CD4-positive, alpha-beta T cell treated with Interleukin-6 for 4 hours (primary cell): ENCODE measurements at regions not wholly inside any gene's neighbourhood (a gene's known extent, or its start where the extent isn't known, plus 50 kb on each side); places are given as distances from the start of the nearest gene placed in this dataset.

Experiments used
- DNase-seq: peaks from one replicate; pipeline ENCODE4 v3.0.0-alpha.2; 2020; ENCODE audit warnings: mixed read lengths

DNA sequence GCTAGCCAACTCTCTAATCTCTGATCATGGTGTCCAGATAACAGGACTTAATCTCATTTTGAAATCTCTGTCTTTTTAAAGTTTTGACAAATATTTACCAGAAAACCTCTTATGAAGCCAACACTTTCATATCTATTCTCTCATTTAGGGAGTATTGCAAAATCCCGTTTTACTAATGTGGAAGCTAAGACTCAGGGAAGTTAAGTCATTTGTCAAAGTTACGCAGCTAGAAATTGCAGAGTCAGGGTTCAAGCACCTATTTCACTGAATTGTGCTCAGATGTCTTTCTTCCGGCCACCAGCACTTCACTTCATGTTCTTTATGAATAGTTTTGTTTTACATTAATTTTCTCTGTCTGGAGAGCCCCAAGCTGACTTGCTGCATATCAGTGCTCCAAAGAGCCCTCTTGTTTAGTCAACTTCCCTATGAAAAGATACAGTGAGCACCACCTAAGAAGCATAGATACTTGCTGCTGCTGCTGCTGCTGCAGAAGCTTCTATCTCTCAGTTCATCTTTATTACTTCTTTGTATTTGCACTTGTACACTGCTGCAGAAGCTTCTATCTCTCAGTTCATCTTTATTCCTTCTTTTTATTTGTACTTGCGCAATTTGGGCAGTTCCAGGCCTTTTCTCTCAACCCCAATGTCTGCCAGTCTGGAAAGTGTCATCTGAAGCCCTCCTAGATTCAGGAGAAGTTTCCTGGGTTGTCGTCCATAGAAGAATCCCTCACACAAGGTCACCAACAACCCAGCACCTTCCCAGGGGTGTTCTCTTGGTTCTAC is 329.7 kb downstream of the MAFB start:
- no peak for DNase-seq

DNA sequence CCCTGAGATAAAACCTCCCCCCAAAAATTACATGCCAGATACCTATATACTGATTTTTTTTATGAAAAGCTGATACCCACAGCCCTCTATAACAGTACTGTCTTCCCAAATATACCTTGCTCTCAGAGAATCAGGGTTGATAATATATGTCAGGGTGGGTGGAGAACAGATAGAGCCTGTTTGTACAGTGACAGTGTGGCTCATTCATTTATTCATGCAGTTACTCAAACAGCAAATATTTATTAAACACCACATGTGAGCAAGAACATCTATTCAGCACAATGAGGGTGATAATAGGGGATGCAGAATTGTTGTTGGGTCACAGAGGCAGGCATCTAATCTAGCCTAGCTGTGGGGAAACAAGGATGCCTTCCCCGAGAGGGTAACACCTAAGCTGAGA is 334.2 kb downstream of the MAFB start:
- no peak for DNase-seq

DNA sequence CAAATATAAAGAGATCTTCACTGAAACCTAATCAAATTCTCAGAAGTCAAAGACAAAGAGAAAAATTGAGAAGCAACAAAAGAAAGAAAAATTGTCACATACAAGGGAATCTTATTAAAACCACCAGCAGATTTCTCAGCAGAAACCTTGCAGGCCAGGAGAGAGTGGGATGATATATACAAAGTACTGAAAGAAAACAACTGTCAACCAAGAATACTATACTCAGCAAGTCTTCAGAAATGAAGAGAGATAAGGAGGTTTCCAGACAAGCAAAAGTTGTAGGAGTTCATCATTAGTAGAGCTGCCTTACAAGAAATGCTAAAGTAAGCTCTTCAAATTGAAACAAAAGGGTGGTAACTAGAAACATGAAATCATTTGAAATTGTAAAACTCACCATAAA is 345.6 kb downstream of the MAFB start:
- no peak for DNase-seq

DNA sequence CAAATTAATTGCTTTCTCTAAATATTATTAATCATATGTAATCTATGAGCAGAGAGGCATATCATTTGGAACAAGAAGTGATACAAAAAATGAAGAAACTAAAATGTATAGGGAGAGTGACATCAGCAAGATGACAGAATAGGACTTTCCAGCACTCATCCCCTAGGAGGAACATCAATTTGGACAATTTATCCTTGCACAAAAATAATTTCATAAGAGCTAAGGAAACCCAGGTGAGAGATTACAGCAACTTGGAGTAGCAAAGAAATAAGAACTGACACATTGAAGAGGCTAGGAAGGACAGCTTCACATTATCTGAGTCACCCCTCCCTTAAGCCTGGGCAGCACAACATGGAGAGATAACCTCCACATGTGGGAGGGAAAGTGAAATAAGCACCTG is 347.5 kb downstream of the MAFB start:
- no peak for DNase-seq

DNA sequence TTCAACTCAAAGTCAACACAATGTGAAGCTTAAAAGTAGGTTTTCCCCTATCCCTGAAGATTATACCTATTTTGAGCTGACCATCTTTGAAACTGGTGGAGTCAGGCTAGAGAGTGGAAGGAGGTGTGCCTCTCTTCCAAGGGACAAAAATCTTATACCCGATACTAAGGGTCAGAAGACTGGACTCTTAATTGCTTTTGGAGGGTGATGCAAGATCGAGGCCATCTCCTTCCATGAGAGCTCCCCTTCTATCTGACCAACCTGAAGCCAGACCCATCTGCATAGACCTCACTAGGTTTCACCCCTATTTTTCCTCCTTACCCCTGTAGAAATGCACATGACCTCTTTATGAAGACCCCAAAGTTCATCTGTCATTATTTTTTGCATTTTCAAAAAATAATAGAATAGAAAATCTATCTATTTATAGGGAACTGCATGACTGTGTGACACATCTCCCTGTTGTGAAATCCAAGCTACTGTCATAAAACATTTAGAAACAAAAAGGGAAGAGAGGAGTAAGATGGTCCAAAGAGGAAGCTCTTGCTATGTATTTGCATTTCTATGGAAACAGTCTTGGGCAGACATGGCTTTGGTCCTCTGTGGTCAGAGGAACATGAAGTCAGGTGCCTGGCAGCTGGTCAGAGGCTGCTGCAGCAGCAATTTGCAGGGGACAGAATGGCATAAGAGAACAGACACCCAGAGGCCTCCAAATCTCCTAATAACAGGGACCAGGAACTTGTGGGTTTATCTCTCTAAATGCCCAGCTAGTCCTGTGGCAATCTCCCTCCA is 349.2 kb downstream of the MAFB start:
- no peak for DNase-seq

DNA sequence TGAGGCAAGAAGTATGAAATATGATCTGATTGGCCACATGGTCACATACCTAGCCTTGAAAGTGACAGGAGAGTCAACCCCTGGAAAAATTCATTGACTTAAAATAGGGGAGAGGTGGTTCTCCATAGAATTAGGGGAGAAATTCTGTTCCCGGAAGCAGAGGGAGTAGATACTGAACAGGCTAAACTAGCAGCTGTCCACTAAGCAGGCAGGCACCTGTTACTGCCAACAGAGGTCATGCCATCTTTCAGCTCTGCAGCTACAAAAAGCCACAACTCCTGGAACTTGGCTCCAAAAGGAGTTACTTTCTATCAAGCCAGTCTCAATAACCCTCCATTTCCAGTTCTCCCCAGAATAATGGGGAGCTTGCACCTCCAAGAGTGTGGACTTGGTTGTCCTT is 352.5 kb downstream of the MAFB start:
- DNase-seq, result no peak

DNA sequence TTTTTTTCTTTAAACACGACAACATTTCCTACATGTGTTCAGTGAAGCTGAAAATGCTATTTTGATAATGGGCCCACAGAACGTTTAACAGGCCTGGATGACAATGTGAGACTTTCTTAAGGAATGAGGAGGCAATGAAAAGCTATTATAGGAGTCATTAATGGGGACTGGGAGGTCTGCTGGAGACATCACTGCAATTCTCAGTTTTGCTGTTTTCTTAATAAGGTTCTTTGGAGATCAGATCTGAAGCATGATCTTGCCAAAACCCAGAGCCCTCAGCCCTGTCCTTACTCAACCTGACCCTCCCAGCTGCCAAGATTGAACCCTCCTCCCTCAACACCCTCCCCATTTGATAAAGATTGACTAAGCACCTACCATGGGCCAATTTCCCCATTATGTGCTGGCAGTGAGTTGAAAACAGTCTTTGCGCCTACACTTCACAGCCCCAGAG is 353.1 kb downstream of the MAFB start:
- DNase-seq, result no peak

DNA sequence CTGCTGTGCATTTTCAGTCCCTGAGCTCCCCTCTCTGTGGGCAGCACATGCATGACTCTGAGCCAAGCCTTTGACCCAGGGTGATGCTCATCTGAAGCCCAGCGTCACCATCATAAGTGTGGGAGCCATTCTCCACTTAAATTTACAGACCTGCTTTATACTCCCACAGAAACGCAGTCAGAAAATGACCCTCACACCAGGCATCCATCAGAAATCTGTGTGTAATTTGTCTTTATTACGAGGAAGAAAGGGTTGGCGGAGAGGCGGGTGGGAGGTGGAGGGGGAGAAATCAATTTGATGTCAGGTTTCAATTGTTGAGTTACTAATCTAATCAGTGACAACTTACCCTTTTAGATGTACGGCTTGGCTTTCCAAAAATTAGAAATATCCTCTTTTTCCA is 353.6 kb downstream of the MAFB start:
- DNase-seq, result no peak

DNA sequence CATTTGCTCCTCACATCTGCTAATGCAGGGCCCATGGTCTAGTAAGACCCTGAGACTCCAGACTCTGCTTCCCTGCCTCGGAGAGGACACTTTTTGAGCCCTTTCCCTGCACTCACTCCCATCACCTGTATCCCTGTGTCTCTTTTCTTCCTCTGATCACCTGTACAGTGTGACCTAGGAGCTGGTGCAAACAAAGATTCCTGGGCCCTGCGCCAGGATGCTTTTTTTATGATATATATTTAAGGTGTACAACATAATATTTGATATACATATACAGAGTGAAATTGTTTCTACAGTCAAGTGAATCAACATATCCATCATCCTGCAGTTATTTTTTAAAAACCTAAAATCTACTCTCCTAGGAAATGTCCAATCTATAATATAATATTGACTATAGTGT is 355.4 kb downstream of the MAFB start:
- no peak for DNase-seq

DNA sequence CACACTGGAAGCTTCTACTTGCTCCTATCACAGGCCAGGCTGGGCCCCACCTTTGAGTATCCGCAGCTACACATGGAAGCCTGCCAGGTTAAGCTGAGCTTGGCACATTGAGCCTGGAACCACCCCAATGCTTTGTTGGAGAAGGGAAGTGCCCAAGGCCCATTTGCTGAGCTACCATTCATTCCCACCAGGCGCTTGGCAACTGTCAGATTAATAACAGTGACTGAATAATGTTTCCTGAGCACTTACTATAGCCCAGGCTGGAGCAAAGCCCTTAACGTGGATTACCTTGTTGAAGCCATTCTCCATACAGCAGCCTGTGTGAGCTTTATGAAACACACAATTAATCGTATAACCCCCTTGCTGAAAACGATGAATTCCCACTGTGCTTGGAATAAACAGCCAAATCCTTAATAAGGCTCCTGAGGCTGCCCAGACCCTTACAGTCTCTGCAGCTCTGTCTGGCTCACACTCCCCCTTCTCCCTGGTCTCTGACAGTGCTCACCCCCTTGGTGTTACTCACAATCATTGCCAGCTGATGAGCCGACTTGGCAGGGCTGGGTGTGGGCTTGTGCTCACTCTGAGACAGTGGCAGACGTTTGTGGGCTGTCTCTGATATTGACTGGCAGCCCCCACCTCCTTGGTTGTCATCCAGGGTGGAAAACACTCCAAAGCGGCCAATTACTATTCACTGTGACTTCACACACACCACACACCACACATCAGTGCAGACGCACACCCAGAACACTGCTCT is 357.1 kb downstream of the MAFB start:
- DNase-seq, result no peak

DNA sequence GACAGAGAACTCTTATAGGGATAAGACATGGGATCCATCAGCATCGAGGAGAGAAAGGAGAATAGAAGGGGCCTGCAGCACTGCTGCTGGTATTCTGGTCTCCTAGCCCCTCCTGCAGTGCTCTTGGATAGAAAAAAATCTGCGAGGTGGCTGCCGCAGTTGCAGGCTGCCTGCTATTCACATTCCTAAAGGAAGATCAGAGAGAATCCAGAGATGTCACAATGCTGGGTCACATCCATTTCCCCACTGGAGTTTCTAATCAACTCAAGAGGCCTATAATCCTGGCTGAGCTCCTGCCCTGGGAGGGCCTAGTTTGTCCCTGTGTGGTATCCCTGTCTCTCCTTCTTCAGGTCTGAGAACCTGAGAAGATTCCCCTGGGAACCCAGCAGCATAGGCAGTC is 357.8 kb downstream of the MAFB start:
- no peak for DNase-seq

DNA sequence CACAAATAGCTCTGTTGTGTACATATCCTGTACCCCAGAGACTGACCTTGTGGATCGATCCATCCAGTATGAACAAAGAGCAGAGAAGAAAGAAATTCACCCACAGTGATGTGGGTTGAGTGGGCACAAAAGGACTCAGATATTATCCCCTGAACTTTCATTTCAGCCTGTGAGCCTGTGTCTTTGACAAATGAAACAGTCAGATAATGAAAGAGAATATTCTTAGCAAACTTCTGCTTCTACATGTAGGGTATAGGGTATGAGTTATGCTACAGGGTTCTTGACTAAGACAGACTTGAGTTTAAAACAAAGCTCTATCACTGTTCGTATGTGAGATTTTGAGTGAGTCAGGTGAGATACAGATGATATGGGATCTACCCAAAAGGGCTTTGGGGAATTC is 359.7 kb downstream of the MAFB start:
- DNase-seq, result no peak

DNA sequence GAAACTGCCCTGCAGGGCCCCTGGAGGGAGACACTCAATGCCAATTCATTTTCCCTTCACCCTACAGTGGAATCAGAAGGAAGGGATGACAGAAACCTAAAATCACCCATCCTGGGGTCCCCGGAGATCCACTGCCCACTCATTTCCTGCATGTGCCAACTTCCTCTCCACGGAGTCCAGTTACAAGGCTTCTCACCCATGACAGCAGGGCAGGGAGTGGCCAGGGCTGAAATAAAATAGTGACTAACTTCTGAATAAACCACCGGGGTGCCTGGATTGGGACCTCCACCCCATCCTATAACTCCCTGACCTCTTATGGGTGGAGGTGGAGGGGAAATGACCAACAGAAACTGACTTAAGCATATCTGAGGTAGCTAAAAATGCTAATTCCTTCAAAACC is 362.3 kb downstream of the MAFB start:
- no peak for DNase-seq

DNA sequence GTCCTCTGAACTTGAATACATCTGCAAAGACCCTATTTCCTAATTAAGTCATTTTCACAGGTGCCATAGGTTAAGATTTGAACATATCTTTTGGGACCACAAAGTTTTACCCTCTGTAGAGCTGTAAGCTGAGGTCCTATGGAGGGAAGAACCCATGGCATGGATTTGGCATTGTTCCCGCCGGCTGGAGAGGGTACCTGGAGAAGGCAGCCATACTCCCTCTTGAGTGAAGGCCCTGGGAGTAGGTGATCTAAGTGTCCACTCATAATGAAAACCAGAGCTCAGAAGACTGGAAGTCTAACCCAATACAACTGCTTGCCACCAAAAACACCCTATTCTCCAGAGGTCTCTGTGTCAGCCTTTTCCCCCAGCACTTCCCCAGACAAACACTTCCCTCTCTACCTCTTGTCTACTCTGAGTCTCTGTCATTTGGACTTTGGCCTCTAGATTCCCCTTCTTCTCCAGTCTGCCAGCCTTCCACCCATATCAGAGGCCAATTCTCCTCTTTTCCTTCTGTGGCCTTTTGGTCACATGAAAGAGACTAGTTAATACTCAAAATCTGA is 363.9 kb downstream of the MAFB start:
- DNase-seq, result no peak

DNA sequence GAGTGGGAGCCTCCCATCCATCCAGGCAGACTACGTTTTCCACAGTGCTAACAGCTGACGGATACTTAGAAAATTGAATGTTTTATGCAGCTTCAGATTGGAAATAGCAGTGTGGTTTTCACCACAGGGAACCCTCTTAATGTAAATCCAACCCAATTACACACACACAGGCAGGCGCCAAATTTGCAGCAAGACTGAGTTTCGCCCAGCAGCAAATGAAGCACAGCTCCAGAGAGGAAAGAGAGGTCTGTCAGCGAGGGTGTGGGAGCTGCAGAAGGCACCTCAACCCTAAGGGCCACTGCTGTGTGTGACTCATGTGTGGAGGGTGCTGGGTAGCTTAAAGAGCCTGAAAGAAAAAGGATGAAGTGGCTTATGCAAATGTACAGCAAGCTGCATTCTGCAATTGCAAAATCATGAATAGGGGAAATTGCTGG is 365.7 kb downstream of the MAFB start:
- DNase-seq, result no peak

DNA sequence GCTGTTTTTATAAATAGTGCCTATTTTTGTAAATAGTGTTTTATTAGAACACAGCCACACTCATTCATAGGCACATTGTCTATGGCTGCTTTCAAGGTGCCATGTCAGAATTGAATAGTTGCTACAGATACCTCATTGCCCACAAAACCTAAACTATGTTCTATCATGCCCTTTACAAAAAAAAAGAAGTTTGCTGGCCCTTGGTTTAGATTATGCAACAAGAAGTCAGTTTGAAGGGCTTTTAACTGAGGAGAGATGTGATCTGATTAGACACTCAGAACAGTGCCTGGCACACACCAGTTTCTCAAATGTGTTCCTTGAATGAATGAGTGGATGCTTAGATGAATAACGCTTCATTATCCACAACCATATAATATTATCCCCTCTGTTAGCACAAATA is 366.1 kb downstream of the MAFB start:
- no peak for DNase-seq

DNA sequence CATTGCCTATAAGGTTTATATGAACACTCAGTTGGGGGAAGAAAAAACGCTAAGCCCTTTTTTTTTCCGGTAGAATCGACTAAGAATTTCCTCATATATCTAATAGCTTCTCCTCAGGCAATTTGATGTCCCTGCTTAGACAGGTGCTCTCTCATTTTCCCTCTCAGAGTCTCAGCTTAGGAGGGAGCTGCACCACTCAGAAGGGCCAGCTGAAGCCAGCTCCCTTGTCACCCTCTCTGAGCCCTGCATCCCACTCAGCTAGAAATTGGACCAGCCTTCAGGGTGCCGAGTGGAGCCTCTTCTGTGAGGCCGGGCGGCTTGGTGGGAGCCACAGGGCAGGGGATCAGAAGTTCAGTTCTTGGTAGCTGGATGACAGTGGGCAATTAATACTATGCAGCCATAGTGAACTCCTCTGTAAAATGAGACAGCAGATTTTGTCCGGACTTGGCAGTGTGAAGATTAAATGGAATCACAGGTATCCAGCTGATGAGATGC is 368.5 kb downstream of the MAFB start:
- DNase-seq, result no peak

DNA sequence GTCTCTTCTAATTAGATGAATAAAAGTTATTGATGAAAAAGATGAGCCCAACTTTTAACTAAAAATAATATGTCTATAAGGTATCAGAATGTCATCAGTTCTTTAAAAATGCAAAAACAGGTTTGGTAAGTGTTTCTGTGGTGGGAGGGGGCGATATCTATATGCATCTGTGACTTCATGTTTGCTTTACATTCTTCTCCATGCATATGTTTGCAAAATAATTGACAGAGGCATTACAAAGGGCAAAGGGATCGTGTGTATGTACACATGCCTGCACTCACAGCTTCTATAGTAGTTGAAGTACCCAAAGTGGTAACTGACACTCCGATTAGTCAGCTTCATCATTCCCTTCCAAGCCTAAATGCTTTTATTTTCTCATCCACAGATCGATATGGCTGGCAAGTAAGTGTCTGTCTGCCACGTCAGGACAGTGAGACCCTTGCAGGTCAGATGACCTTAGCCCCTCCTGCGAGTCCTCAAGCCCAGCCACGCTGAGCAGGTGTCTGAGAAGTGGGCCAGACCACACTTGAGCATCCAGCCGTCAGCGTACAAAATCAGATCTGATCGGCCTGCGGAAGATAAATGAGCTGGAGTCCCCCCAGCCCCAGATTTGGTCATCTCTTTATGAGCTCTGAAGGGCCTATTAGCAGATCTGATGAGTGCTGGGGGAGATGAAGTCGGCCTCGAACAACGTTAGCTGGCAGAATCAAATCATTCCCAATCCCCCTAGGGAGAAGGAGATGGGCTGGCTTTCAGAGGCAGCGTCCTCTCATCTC is 369.1 kb downstream of the MAFB start:
- no peak for DNase-seq

DNA sequence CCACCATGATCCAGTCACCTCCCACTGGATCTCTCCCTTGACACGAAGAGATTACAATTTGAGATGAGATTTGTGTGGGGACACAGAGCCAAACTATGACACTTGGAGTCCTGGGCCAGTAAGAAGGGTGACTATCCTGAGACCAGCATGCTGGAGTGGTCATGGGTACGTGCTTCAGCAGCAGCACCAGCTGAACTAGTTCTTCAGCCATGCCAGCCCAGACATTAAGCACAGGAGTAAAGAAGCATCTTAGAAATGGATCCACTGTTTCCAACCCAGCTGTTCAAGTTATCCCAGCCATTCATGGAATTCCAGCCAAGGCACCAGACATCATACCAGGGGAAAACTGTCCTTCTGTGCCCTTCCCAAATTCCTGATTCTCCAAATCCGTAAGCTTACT is 370.0 kb downstream of the MAFB start:
- no peak for DNase-seq

DNA sequence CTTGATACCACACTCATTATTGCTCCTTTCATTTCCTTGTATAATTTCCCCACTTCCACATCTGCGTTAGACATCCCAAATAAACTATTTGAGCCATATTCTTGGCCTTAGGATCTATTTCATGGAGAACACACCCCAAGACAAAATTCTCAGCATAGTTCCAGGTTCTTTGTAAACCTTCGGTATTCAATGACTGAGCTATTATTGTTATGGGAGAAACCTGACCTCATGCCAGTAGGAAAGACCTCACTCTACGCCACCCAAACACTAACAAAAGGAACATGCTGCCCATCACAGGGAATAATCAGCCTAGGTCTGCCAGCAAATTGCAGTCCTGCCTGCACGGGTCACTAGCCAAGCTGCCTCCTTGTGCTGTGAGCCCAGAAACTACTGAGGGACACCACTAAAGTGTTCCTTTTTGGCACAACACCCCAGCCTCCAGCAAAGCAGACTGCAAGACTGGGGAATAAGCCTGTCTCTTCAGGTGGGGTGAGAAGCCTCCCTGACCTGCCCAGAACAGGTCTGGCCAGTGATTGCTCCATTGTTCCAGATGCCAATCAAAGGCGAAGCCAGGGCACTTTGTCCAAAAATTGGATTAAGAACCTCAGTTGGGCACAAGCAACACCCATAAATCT is 371.8 kb downstream of the MAFB start:
- no peak for DNase-seq

DNA sequence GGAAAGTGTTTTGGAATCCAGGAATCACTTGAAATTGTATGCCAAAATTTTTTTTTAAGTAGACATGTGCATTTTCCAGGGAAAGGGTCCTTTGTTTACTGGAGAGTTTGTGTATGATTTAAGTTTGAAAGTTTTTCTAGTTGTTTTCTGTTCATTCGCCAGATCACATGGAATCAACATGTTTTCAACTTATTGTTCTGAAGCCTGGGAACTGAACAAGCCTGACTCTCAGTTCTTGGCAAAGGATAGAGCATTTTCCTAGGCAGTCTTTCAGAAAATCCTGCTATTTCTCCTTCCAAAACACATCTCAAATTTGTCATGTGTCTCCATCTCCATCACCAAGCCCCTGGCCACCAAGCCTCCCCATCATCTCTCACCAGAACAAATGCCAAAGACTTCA is 374.8 kb downstream of the MAFB start:
- no peak for DNase-seq

DNA sequence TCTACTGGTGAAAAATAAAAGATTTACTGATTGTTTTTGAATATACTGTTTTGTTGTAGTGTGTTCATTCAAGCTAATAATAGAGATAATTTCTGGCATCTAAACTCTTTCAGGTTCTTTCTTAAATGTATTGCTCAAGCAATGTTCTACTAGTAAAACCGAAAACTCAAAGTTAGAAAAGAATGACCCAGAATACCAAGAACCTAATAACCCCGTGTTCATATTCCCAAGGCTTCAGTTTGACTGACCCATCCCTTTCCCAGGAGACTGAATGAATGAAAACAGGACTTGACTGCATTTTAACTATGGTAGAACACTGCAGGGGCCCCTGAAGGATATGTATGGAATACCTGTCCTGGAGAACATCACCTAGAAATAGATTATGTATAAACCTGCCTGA is 375.3 kb downstream of the MAFB start:
- DNase-seq, result no peak
